GM12878 (cell line): ENCODE measurements at regions not wholly inside any gene's neighbourhood (a gene's known extent, or its start where the extent isn't known, plus 50 kb on each side); places are given as distances from the start of the nearest gene placed in this dataset.

Experiments used
- ETV6 ChIP-seq, 2 experiments: fragments of 450-650 bp in 1 of 2; IDR thresholded peaks in 1 of 2; conservative IDR thresholded peaks in 1 of 2; 2 replicates each; pipeline ENCODE4 v1.6.1; 2014; ENCODE audit warnings: antibody characterized with exemption in 1 of 2, borderline replicate concordance in 1 of 2, low read depth in 1 of 2, mild to moderate bottlenecking in 1 of 2, moderate library complexity in 1 of 2
- IKZF2 ChIP-seq, 2 experiments: fragments of 450-650 bp; IDR thresholded peaks; 2 replicates each; pipeline ENCODE4 v1.6.1; 2017; ENCODE audit warnings: mild to moderate bottlenecking in 2 of 2, moderate library complexity in 2 of 2
- PAX5 ChIP-seq: IDR thresholded peaks from 2 replicates; pipeline ENCODE4 v1.6.1; 2011; ENCODE audit warnings: low read depth, low read length, borderline replicate concordance
- SMC3 ChIP-seq: IDR thresholded peaks from 2 replicates; pipeline ENCODE4 v1.6.1; 2011; ENCODE audit warnings: low read length, improper control_type of control experiment, borderline replicate concordance
- TF ChIP-seq, protein P1 (sequence below): IDR thresholded peaks from 2 replicates; pipeline ENCODE4 v1.6.1; 2012; ENCODE audit warnings: improper control_type of control experiment, low read depth, low read length; ENCODE audit not compliant: insufficient replicate concordance
- TF ChIP-seq, protein P2 (sequence below): fragments of 450-650 bp; formaldehyde crosslinking; IDR thresholded peaks from 2 replicates; pipeline ENCODE4 v1.4.0; 2020; ENCODE audit warnings: mild to moderate bottlenecking, moderate library complexity
- TF ChIP-seq, protein P3 (sequence below): fragments of 450-650 bp; IDR thresholded peaks from 2 replicates; pipeline ENCODE4 v1.6.1; 2017; ENCODE audit warnings: mild to moderate bottlenecking, moderate library complexity
- TF ChIP-seq, protein P4 (sequence below): IDR thresholded peaks from 2 replicates; pipeline ENCODE4 v1.6.1; 2012; ENCODE audit warnings: low read depth, low read length, improper control_type of control experiment

DNA sequence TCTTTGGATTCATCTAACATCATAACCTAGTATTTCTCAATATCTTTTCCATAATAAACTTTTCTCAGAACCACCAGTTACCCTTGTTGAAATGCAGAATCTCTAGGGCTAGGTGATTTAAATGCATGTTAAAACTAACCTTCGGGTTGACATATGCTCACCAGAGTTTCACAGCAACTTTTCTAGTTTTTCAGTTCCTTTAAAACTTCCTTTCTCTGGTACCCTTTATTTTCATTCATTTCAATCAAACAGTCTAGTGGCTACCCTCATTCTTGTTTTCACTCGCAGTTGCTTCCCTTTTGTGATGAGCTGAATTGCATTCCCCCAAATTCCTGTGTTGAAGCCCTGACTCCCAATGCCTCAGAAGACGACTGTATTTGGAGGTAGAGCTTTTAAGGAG is 712.8 kb upstream of the CHRM3 start (continued):
- TF ChIP-seq, protein P1, sequence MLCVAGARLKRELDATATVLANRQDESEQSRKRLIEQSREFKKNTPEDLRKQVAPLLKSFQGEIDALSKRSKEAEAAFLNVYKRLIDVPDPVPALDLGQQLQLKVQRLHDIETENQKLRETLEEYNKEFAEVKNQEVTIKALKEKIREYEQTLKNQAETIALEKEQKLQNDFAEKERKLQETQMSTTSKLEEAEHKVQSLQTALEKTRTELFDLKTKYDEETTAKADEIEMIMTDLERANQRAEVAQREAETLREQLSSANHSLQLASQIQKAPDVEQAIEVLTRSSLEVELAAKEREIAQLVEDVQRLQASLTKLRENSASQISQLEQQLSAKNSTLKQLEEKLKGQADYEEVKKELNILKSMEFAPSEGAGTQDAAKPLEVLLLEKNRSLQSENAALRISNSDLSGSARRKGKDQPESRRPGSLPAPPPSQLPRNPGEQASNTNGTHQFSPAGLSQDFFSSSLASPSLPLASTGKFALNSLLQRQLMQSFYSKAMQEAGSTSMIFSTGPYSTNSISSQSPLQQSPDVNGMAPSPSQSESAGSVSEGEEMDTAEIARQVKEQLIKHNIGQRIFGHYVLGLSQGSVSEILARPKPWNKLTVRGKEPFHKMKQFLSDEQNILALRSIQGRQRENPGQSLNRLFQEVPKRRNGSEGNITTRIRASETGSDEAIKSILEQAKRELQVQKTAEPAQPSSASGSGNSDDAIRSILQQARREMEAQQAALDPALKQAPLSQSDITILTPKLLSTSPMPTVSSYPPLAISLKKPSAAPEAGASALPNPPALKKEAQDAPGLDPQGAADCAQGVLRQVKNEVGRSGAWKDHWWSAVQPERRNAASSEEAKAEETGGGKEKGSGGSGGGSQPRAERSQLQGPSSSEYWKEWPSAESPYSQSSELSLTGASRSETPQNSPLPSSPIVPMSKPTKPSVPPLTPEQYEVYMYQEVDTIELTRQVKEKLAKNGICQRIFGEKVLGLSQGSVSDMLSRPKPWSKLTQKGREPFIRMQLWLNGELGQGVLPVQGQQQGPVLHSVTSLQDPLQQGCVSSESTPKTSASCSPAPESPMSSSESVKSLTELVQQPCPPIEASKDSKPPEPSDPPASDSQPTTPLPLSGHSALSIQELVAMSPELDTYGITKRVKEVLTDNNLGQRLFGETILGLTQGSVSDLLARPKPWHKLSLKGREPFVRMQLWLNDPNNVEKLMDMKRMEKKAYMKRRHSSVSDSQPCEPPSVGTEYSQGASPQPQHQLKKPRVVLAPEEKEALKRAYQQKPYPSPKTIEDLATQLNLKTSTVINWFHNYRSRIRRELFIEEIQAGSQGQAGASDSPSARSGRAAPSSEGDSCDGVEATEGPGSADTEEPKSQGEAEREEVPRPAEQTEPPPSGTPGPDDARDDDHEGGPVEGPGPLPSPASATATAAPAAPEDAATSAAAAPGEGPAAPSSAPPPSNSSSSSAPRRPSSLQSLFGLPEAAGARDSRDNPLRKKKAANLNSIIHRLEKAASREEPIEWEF: no peak
- TF ChIP-seq, protein P2, sequence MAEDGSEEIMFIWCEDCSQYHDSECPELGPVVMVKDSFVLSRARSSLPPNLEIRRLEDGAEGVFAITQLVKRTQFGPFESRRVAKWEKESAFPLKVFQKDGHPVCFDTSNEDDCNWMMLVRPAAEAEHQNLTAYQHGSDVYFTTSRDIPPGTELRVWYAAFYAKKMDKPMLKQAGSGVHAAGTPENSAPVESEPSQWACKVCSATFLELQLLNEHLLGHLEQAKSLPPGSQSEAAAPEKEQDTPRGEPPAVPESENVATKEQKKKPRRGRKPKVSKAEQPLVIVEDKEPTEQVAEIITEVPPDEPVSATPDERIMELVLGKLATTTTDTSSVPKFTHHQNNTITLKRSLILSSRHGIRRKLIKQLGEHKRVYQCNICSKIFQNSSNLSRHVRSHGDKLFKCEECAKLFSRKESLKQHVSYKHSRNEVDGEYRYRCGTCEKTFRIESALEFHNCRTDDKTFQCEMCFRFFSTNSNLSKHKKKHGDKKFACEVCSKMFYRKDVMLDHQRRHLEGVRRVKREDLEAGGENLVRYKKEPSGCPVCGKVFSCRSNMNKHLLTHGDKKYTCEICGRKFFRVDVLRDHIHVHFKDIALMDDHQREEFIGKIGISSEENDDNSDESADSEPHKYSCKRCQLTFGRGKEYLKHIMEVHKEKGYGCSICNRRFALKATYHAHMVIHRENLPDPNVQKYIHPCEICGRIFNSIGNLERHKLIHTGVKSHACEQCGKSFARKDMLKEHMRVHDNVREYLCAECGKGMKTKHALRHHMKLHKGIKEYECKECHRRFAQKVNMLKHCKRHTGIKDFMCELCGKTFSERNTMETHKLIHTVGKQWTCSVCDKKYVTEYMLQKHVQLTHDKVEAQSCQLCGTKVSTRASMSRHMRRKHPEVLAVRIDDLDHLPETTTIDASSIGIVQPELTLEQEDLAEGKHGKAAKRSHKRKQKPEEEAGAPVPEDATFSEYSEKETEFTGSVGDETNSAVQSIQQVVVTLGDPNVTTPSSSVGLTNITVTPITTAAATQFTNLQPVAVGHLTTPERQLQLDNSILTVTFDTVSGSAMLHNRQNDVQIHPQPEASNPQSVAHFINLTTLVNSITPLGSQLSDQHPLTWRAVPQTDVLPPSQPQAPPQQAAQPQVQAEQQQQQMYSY (CRISPR knock-in tag): no peak
- TF ChIP-seq IKZF2 (IDR thresholded peaks at IDR 0.05) (no peak), ETV6 (conservative IDR thresholded peaks at IDR 0.05 in 1 of 2, IDR thresholded peaks at IDR 0.05 in 1 of 2; ENCODE audit: borderline replicate concordance in 1 of 2, low read depth in 1 of 2) (no peak), SMC3 (no peak), PAX5 (no peak)
- TF ChIP-seq, protein P3, sequence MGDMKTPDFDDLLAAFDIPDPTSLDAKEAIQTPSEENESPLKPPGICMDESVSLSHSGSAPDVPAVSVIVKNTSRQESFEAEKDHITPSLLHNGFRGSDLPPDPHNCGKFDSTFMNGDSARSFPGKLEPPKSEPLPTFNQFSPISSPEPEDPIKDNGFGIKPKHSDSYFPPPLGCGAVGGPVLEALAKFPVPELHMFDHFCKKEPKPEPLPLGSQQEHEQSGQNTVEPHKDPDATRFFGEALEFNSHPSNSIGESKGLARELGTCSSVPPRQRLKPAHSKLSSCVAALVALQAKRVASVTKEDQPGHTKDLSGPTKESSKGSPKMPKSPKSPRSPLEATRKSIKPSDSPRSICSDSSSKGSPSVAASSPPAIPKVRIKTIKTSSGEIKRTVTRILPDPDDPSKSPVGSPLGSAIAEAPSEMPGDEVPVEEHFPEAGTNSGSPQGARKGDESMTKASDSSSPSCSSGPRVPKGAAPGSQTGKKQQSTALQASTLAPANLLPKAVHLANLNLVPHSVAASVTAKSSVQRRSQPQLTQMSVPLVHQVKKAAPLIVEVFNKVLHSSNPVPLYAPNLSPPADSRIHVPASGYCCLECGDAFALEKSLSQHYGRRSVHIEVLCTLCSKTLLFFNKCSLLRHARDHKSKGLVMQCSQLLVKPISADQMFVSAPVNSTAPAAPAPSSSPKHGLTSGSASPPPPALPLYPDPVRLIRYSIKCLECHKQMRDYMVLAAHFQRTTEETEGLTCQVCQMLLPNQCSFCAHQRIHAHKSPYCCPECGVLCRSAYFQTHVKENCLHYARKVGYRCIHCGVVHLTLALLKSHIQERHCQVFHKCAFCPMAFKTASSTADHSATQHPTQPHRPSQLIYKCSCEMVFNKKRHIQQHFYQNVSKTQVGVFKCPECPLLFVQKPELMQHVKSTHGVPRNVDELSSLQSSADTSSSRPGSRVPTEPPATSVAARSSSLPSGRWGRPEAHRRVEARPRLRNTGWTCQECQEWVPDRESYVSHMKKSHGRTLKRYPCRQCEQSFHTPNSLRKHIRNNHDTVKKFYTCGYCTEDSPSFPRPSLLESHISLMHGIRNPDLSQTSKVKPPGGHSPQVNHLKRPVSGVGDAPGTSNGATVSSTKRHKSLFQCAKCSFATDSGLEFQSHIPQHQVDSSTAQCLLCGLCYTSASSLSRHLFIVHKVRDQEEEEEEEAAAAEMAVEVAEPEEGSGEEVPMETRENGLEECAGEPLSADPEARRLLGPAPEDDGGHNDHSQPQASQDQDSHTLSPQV: no peak
- TF ChIP-seq, protein P4, sequence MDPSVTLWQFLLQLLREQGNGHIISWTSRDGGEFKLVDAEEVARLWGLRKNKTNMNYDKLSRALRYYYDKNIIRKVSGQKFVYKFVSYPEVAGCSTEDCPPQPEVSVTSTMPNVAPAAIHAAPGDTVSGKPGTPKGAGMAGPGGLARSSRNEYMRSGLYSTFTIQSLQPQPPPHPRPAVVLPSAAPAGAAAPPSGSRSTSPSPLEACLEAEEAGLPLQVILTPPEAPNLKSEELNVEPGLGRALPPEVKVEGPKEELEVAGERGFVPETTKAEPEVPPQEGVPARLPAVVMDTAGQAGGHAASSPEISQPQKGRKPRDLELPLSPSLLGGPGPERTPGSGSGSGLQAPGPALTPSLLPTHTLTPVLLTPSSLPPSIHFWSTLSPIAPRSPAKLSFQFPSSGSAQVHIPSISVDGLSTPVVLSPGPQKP: no peak
- TF ChIP-seq, all 136 proteins: peak for 0
